Mesendoderm (in vitro differentiated cells): ENCODE measurements at regions not wholly inside any gene's neighbourhood (a gene's known extent, or its start where the extent isn't known, plus 50 kb on each side); places are given as distances from the start of the nearest gene placed in this dataset.

Source experiments
- DNase-seq: peaks from one replicate; pipeline ENCODE4 v3.0.0; 2013
- H2AK5ac ChIP-seq: 2 replicates; pipeline ENCODE4 v1.6.1; 2013; ENCODE audit warnings: low read length, inconsistent platforms
- H2BK120ac ChIP-seq: 2 replicates; pipeline ENCODE4 v1.6.1; 2013; ENCODE audit warnings: low read depth, mild to moderate bottlenecking, low read length, moderate library complexity, mixed read lengths
- H2BK15ac ChIP-seq: replicated peaks from 2 replicates; pipeline ENCODE4 v1.6.1; 2013; ENCODE audit warnings: low read depth, mild to moderate bottlenecking, moderate library complexity
- H2BK5ac ChIP-seq: 2 replicates; pipeline ENCODE4 v1.6.1; 2013; ENCODE audit warnings: low read length, inconsistent platforms
- H3K18ac ChIP-seq: 2 replicates; pipeline ENCODE4 v1.6.1; 2013; ENCODE audit warnings: mild to moderate bottlenecking, low read length, mixed read lengths
- H3K23ac ChIP-seq: one replicate; pipeline ENCODE4 v1.6.1; 2013; ENCODE audit warnings: low read length
- H3K27ac ChIP-seq: 2 replicates; pipeline ENCODE4 v1.5.1; 2013; ENCODE audit warnings: low read depth, mild to moderate bottlenecking, inconsistent platforms, low read length, moderate library complexity
- H3K27me3 ChIP-seq: 2 replicates; pipeline ENCODE4 v1.6.1; 2013; ENCODE audit warnings: low read length, control low read depth, mild to moderate bottlenecking, inconsistent platforms; ENCODE audit not compliant: insufficient read depth, poor library complexity
- H3K36me3 ChIP-seq: 2 replicates; pipeline ENCODE4 v1.6.1; 2013; ENCODE audit warnings: low read length, inconsistent platforms; ENCODE audit not compliant: control insufficient read depth, insufficient read depth
- H3K4ac ChIP-seq: one replicate; pipeline ENCODE4 v1.6.1; 2013; ENCODE audit warnings: low read depth, mild to moderate bottlenecking, low read length, moderate library complexity
- H3K4me1 ChIP-seq: 2 replicates; pipeline ENCODE4 v1.6.1; 2013; ENCODE audit warnings: low read depth, low read length, inconsistent platforms; ENCODE audit not compliant: control insufficient read depth
- H3K4me2 ChIP-seq: 2 replicates; pipeline ENCODE4 v1.6.1; 2013; ENCODE audit warnings: low read length
- H3K4me3 ChIP-seq: 2 replicates; pipeline ENCODE4 v1.5.1; 2013; ENCODE audit warnings: mild to moderate bottlenecking, low read length
- H3K56ac ChIP-seq: one replicate; pipeline ENCODE4 v1.6.1; 2013; ENCODE audit warnings: low read length
- H3K79me1 ChIP-seq: 2 replicates; pipeline ENCODE4 v1.6.1; 2013; ENCODE audit warnings: low read length, inconsistent platforms
- H3K79me2 ChIP-seq: 2 replicates; pipeline ENCODE4 v1.6.1; 2013; ENCODE audit warnings: mild to moderate bottlenecking, low read length; ENCODE audit not compliant: control insufficient read depth, insufficient read depth
- H3K9ac ChIP-seq: 2 replicates; pipeline ENCODE4 v1.6.1; 2013; ENCODE audit warnings: low read length, inconsistent platforms
- H4K5ac ChIP-seq: one replicate; pipeline ENCODE4 v1.6.1; 2013; ENCODE audit warnings: low read length
- H4K8ac ChIP-seq: one replicate; pipeline ENCODE4 v1.6.1; 2013; ENCODE audit warnings: low read depth, mild to moderate bottlenecking, control low read depth, low read length, moderate library complexity
- WGBS: extraction: QIAGEN DNeasy Blood & Tissue Kit; methylation state at CpG from one replicate; pipeline ENCODE4 v1.1.7; 2013; ENCODE audit warnings: low lambda C conversion rate, missing lambda C conversion rate; ENCODE audit not compliant: insufficient coverage; ENCODE audit errors: extremely low coverage; 5-methylcytosine and 5-hydroxymethylcytosine counted together

DNA sequence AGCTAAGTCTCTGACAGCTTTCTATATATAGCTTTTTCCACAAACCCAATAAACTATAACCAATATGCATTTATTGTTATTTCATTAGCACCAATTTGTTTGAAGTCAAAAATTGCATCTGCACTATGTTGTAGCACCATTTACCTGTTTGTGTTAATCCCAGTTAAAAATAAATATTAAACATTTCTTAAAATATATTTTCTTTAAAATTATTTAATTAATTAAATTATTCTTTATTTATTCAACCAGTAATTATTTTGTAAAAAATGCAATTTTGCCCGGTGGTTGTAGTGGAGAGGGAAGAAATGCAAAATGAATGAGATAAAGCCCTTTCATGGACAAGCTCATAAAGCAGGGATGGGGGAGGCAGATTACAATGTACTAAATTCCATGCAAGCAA lies 1257.9 kb downstream of the PCDH17 start:
- WGBS, result no CpG with 5 or more reads among the region's 1 CpG
- H2BK5ac ChIP-seq, result no peak overlapping the region
- no peak overlapping the region for H3K27ac ChIP-seq
- H4K8ac ChIP-seq, result no peak overlapping the region
- no peak overlapping the region for H3K18ac ChIP-seq
- H3K56ac ChIP-seq, result no peak overlapping the region
- no peaks in the 10 kb centered on the region for H3K79me2 ChIP-seq
- no peaks in the 10 kb centered on the region for H3K4me1 ChIP-seq
- no peak overlapping the region for H3K9ac ChIP-seq
- H2BK15ac ChIP-seq, result no peak overlapping the region
- H3K23ac ChIP-seq, result no peak overlapping the region
- no peak for DNase-seq
- H3K79me1 ChIP-seq, result no peaks in the 10 kb centered on the region
- H3K27me3 ChIP-seq, result no peaks in the 10 kb centered on the region
- H3K36me3 ChIP-seq, result no peaks in the 10 kb centered on the region
- H4K5ac ChIP-seq, result no peak overlapping the region
- H3K4me2 ChIP-seq, result no peak overlapping the region
- H2BK120ac ChIP-seq, result no peak overlapping the region
- H2AK5ac ChIP-seq, result no peak overlapping the region
- H3K4ac ChIP-seq, result no peak overlapping the region
- H3K4me3 ChIP-seq, result no peak overlapping the region

DNA sequence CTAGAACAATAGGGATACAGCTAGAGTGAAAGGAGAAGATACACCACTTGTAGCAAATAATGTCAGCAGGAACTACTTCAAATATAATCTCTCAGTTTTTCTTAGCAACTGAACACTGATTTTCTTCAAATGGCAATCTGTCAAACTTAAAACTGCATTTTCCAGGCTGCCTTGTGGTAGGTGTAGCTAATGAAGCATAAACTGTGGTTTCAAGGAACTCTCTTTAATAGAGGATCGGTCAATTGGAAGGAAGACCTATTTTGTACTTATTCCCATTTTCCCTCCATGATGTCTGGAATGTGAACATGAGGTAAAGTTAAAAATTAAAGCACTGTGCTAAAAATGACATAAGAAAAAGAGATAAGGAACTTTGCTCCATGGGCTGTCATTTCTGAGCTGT lies 1261.9 kb downstream of the PCDH17 start:
- Histone ChIP-seq H2BK5ac (no peak overlapping the region), H3K27ac (no peak overlapping the region), H3K56ac (no peak overlapping the region), H3K79me1 (no peaks in the 10 kb centered on the region), H3K4me1 (no peaks in the 10 kb centered on the region), H2BK120ac (no peak overlapping the region), H4K8ac (no peak overlapping the region), H3K4me3 (no peak overlapping the region), H2BK15ac (no peak overlapping the region), H3K36me3 (no peaks in the 10 kb centered on the region), H4K5ac (no peak overlapping the region), H2AK5ac (no peak overlapping the region), H3K79me2 (no peaks in the 10 kb centered on the region), H3K9ac (no peak overlapping the region), H3K4me2 (no peak overlapping the region), H3K27me3 (no peaks in the 10 kb centered on the region), H3K18ac (no peak overlapping the region), H3K23ac (no peak overlapping the region), H3K4ac (no peak overlapping the region)
- no CpG with 5 or more reads among the region's 1 CpG for WGBS
- no peak for DNase-seq

DNA sequence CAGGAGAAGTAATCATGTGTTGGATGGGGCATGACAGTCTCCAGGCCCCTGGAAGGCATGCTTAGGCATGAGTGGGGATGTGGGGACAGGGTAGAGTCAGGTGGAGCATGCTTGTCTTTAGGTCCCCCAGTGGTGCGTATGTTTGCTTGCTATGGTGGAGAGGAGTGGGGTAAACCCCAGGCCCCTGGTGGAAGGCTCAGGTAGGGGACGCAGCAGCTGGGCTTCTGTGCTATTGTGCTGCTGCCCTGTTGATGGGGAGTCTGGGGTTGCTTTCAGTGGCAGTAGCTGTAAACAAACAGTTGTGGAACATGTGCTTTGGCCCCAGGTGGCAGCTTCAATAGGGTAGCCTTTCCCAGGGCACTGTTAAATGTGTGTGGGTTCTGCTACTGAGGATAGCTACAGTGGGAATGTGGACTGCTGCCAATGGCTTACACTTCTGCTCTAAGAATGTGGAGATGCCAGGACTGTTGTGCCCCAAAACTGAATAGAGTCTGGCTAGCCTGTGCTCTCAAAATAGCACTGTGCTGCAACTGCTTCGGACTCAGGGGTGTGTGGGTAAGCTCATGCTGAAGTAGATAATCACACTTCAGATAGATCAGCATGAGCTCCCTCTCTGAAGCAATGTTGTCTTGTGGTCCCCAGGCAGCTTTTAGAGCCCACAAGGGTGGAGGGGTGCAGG lies 1257.3 kb downstream of the DIAPH3 start:
- no peak overlapping the region for H2BK120ac ChIP-seq
- H3K79me1 ChIP-seq, result no peaks in the 10 kb centered on the region
- no peak for DNase-seq
- H3K4me2 ChIP-seq, result no peak overlapping the region
- H3K79me2 ChIP-seq, result no peaks in the 10 kb centered on the region
- no peak overlapping the region for H4K5ac ChIP-seq
- H2AK5ac ChIP-seq, result no peak overlapping the region
- no peak overlapping the region for H3K18ac ChIP-seq
- no peak overlapping the region for H2BK5ac ChIP-seq
- H3K9ac ChIP-seq, result no peak overlapping the region
- no peaks in the 10 kb centered on the region for H3K27me3 ChIP-seq
- H4K8ac ChIP-seq, result no peak overlapping the region
- no peak overlapping the region for H3K56ac ChIP-seq
- no CpG with 5 or more reads among the region's 3 CpGs for WGBS
- no peak overlapping the region for H2BK15ac ChIP-seq
- H3K4me1 ChIP-seq, result no peaks in the 10 kb centered on the region
- H3K4me3 ChIP-seq, result no peak overlapping the region
- H3K23ac ChIP-seq, result no peak overlapping the region
- no peak overlapping the region for H3K4ac ChIP-seq
- no peaks in the 10 kb centered on the region for H3K36me3 ChIP-seq
- H3K27ac ChIP-seq, result no peak overlapping the region

DNA sequence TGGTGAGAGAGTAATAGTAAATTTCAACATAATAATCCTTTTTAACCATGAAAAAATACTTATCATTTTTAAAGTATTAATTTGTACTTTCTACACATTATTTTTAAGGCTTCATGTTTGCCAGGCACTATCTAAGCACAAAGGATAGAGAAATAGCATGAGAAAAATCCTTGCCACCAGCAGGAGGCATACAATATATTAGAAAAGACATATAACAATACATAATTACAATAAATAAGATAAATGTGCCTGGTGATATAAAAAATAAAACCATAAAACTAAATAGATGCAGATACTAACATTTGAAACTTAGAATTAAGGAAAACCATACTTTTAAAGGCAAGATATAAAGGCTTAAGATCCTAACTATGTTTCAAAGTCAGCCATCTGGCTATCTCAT lies 1256.4 kb downstream of the DIAPH3 start:
- H3K4me2 ChIP-seq, result no peak overlapping the region
- no peak overlapping the region for H3K27ac ChIP-seq
- H3K23ac ChIP-seq, result no peak overlapping the region
- H3K4me1 ChIP-seq, result no peaks in the 10 kb centered on the region
- H2BK120ac ChIP-seq, result no peak overlapping the region
- no peak overlapping the region for H2AK5ac ChIP-seq
- no peak overlapping the region for H3K4me3 ChIP-seq
- H3K27me3 ChIP-seq, result no peaks in the 10 kb centered on the region
- DNase-seq, result no peak
- no peak overlapping the region for H3K18ac ChIP-seq
- H3K36me3 ChIP-seq, result no peaks in the 10 kb centered on the region
- no peak overlapping the region for H4K8ac ChIP-seq
- H2BK5ac ChIP-seq, result no peak overlapping the region
- no peak overlapping the region for H3K9ac ChIP-seq
- H3K79me2 ChIP-seq, result no peaks in the 10 kb centered on the region
- no peak overlapping the region for H2BK15ac ChIP-seq
- no peak overlapping the region for H3K56ac ChIP-seq
- no peaks in the 10 kb centered on the region for H3K79me1 ChIP-seq
- H3K4ac ChIP-seq, result no peak overlapping the region
- H4K5ac ChIP-seq, result no peak overlapping the region

DNA sequence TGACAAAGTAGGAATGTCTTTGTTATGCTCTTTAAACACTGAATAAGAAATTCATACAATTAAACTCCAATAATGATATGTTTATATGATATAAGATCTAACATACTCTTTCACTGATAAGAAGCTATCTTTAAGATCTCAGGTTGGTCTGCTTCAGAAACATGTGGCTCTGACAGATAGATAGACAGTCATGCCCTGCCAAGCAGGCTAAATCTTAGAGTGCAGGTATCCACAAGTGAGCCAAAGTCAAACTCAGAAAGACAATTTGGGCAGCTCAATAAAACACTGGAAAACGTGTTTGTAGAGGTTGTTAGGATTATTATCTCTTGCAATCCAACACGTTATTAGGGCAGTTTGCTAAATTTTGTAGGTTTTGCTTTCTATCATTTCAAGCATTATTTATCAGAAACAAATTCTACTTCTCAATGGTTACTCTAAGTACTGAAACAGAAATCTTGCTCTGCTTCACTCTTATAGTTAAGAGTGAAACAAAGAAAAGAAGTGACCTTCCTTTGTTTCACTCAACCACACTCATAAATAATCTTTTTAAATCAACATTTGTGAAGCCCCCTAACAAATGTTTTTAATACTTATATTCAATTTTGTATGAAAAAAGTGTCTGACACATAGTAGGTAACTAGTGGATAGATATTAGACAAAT lies 1255.6 kb downstream of the DIAPH3 start:
- no peak overlapping the region for H3K27ac ChIP-seq
- DNase-seq, result no peak
- no peak overlapping the region for H2AK5ac ChIP-seq
- no peak overlapping the region for H3K4me3 ChIP-seq
- H3K79me1 ChIP-seq, result no peaks in the 10 kb centered on the region
- no peak overlapping the region for H2BK120ac ChIP-seq
- no peak overlapping the region for H3K18ac ChIP-seq
- no peak overlapping the region for H4K8ac ChIP-seq
- no peak overlapping the region for H3K9ac ChIP-seq
- H2BK5ac ChIP-seq, result no peak overlapping the region
- H3K4me1 ChIP-seq, result no peaks in the 10 kb centered on the region
- no peak overlapping the region for H3K23ac ChIP-seq
- no peak overlapping the region for H3K4ac ChIP-seq
- no peak overlapping the region for H3K56ac ChIP-seq
- H3K36me3 ChIP-seq, result no peaks in the 10 kb centered on the region
- no peak overlapping the region for H4K5ac ChIP-seq
- H3K27me3 ChIP-seq, result no peaks in the 10 kb centered on the region
- no peaks in the 10 kb centered on the region for H3K79me2 ChIP-seq
- H3K4me2 ChIP-seq, result no peak overlapping the region
- no peak overlapping the region for H2BK15ac ChIP-seq
- WGBS, result no CpG with 5 or more reads among the region's 2 CpGs

DNA sequence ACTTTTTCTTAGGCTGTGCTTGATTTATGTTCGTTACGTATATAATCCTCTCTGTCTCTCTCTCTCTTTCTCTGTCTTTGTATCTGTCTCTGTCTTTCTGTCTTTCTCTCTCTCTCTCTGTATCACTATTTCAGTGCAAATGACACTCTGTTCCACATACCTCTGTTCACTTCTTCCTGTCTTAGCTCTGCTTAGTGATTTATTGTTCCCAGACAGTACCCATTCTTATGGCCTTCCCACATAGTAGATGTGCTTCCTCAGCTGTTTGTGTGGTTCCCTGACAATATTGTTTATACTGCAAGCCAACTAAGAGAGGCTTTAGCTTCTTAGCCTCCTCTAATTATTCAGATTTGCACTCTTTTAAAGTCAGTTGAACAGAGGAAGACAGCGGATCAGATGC lies 1244.2 kb downstream of the DIAPH3 start:
- no CpG with 5 or more reads among the region's 3 CpGs for WGBS
- no peak overlapping the region for H2AK5ac ChIP-seq
- H3K9ac ChIP-seq, result no peak overlapping the region
- H4K8ac ChIP-seq, result no peak overlapping the region
- H3K4me2 ChIP-seq, result no peak overlapping the region
- H3K23ac ChIP-seq, result no peak overlapping the region
- no peak overlapping the region for H3K18ac ChIP-seq
- no peak overlapping the region for H2BK5ac ChIP-seq
- no peak overlapping the region for H4K5ac ChIP-seq
- no peaks in the 10 kb centered on the region for H3K79me2 ChIP-seq
- no peak overlapping the region for H3K27ac ChIP-seq
- no peaks in the 10 kb centered on the region for H3K79me1 ChIP-seq
- no peak overlapping the region for H2BK15ac ChIP-seq
- no peaks in the 10 kb centered on the region for H3K4me1 ChIP-seq
- no peak overlapping the region for H2BK120ac ChIP-seq
- H3K4me3 ChIP-seq, result no peak overlapping the region
- no peak overlapping the region for H3K4ac ChIP-seq
- H3K27me3 ChIP-seq, result no peaks in the 10 kb centered on the region
- no peaks in the 10 kb centered on the region for H3K36me3 ChIP-seq
- DNase-seq, result no peak
- no peak overlapping the region for H3K56ac ChIP-seq
